Psoas muscle (tissue), 7 donors: ENCODE measurements at regions not wholly inside any gene's neighbourhood (a gene's known extent, or its start where the extent isn't known, plus 50 kb on each side); places are given as distances from the start of the nearest gene placed in this dataset.
"Not testable (repeated sequence)": the region's sequence is repeated elsewhere in the genome, so short reads cannot be mapped to it uniquely, and the experiment has no call there.

Source experiments
- ATAC-seq, 4 donors: fragments of 200-7000 bp; cut with Tn5 transposase; one replicate each; pipeline ENCODE4 v1.9.1; 2020; ENCODE audit warnings: moderate library complexity in 3 of 4, mild to moderate bottlenecking in 2 of 4
- DNase-seq, 2 donors: peaks; one replicate each; pipeline ENCODE4 v3.0.0-alpha.2; 2020
- H3K27ac ChIP-seq: fragments of 200-600 bp; one replicate; pipeline ENCODE4 v1.8.0; 2022
- H3K27me3 ChIP-seq, 3 donors: fragments of 200-600 bp in 1 of 3; one replicate each; pipeline versions ENCODE4 v1.6.1 to v1.8.0; 2013 to 2022; ENCODE audit warnings: low read length in 2 of 3, mild to moderate bottlenecking in 2 of 3, moderate library complexity in 1 of 3; ENCODE audit not compliant: insufficient read depth in 3 of 3
- H3K36me3 ChIP-seq, 2 donors: fragments of 200-600 bp in 1 of 2; one replicate each; pipeline versions ENCODE4 v1.6.1 to v1.8.0; 2013 to 2022; ENCODE audit warnings: low read depth in 1 of 2, mild to moderate bottlenecking in 1 of 2, moderate library complexity in 1 of 2; ENCODE audit not compliant: insufficient read depth in 1 of 2
- H3K4me1 ChIP-seq: fragments of 200-600 bp; one replicate; pipeline ENCODE4 v1.8.0; 2022
- H3K4me3 ChIP-seq: fragments of 200-600 bp; one replicate; pipeline ENCODE4 v1.8.0; 2022; ENCODE audit warnings: mild to moderate bottlenecking
- H3K9me3 ChIP-seq: fragments of 200-600 bp; one replicate; pipeline ENCODE4 v1.8.0; 2022
- CTCF ChIP-seq: fragments of 200-600 bp; IDR thresholded peaks from one replicate; pipeline ENCODE4 v1.8.0; 2022; ENCODE audit warnings: antibody characterized with exemption
- WGBS, 3 donors: extraction: QIAGEN DNeasy Blood & Tissue Kit; methylation state at CpG; one replicate each; pipeline versions ENCODE4 v1.1.6 to v1.1.7; 2013; 5-methylcytosine and 5-hydroxymethylcytosine counted together
- intact Hi-C, 2 donors: fragments of 100-400 bp; cut with DNase I; formaldehyde crosslinking; loops; one replicate each; pipeline versions ENCODE4 v1.11.0 to v1.14.2; 2022
- donor health status: healthy with polysubstance abuse.
- donor health status: DM: no; HTN: no; CAD: no; lungs with moderate emphysema.
- donor health status: Bipolar disorder and iron deficiency.
- donor health status: healthy.
- donor health status: DM: yes; HTN: yes; CAD: no.
- donor health status: DM: no; HTN: no; CAD: no.
- donor health status: DM: yes; HTN: yes; CAD: no.

DNA sequence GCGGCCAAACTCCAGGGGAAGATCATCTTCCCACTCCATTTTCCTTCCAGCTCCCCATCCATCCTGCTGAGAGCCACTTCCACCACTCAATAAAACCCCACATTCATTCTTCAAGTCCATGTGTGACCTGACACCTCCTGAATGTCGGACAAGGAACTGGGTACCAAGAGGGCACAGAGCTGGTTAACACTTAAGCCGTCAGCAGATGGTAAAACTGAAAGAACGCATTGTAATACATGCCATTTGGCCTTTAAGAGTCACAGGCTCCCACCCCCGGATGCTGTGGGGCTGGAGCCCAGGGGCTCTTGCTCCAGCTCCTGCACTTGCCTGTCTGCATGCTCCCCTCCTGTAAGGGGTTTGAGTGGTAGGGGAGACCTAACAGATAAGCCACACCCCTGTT is 753.9 kb downstream of the COL12A1 start:
- H3K27ac ChIP-seq: no peak overlapping the region
- H3K36me3 ChIP-seq: no peaks in the 10 kb centered on the region
- intact Hi-C loops: no loop called here
- no peaks in the 10 kb centered on the region for H3K4me1 ChIP-seq
- DNase-seq (no peak), ATAC-seq (no peak)
- no peak for TF ChIP-seq CTCF
- no peaks in the 10 kb centered on the region for H3K9me3 ChIP-seq
- H3K4me3 ChIP-seq: no peak overlapping the region
- 43 to 49% (median 49%) methylated on average over 5 of the region's 5 CpGs for WGBS, 3 donors
- no peaks in the 10 kb centered on the region for H3K27me3 ChIP-seq

DNA sequence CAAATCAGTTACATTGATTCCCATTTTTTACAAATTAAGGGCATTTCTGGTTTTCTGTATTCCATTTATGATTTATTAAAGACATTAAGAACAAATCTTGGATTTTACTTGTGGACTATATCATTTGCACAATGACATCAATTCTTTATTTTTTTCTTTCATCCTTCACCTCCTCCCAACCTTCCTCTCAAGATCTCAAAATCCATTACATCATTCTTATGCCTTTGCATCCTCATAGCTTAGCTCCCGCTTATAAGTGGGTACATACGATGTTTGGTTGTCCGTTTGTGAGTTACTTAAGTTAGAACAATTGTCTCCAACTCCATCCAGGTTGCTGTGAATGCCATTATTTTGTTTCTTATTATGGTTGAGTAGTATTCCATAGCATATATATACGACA is 752.8 kb downstream of the CD109 start:
- 92 to 95% (median 95%) methylated on average over 4 of the region's 4 CpGs for WGBS, 3 donors
- Histone ChIP-seq H3K36me3 (no peaks in the 10 kb centered on the region), H3K27me3 (no peaks in the 10 kb centered on the region), H3K27ac (no peak overlapping the region), H3K4me3 (no peak overlapping the region), H3K4me1 (no peaks in the 10 kb centered on the region), H3K9me3 (no peaks in the 10 kb centered on the region)
- intact Hi-C loops: no loop called here
- no peak for TF ChIP-seq CTCF
- no peak for ATAC-seq
- DNase-seq: no peak

DNA sequence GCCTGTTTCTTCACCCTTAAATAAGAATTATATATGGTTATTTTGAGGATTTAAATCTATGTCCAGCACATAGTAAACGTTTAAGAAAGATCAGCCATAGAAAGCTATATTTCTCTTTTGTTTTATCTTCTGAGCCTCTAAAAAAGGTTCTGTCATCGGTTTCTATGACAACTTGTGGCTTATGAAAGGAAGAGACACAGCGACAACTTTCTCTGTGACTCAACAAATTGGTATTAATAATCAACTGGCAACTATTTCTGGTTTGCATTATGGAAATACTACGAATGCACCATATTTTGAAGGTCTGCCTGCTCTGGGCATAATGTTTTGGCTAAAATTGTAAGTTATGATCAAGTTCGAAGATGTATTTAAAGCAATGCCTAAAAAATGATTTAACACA is 751.0 kb downstream of the CD109 start:
- H3K27ac ChIP-seq: no peak overlapping the region
- H3K36me3 ChIP-seq: no peaks in the 10 kb centered on the region
- DNase-seq (no peak), ATAC-seq (no peak)
- H3K27me3 ChIP-seq: no peaks in the 10 kb centered on the region
- no peaks in the 10 kb centered on the region for H3K4me1 ChIP-seq
- WGBS, 3 donors: 62 to 67% (median 62%) methylated on average over 5 of the region's 5 CpGs
- H3K4me3 ChIP-seq: no peak overlapping the region
- H3K9me3 ChIP-seq: no peaks in the 10 kb centered on the region
- TF ChIP-seq CTCF: no peak
- intact Hi-C loops: no loop called here

GRCh38 chr6:74439123-74439811 is 743.3 kb downstream of the CD109 start:
- intact Hi-C loops: no loop called here
- H3K27me3 ChIP-seq: no peaks in the 10 kb centered on the region
- H3K4me3 ChIP-seq: no peak overlapping the region
- ATAC-seq (no peak), DNase-seq (no peak)
- no peaks in the 10 kb centered on the region for H3K4me1 ChIP-seq
- WGBS, 3 donors: 43 to 59% (median 50%) methylated on average over 1 of the region's 1 CpG
- no peaks in the 10 kb centered on the region for H3K36me3 ChIP-seq
- TF ChIP-seq CTCF: no peak
- H3K27ac ChIP-seq: no peak overlapping the region
- H3K9me3 ChIP-seq: no peaks in the 10 kb centered on the region

GRCh38 chr6:74438395-74438794 is 742.4 kb downstream of the CD109 start:
- H3K4me3 ChIP-seq, H3K9me3 ChIP-seq, H3K27ac ChIP-seq, DNase-seq, H3K27me3 ChIP-seq, H3K4me1 ChIP-seq, H3K36me3 ChIP-seq, ATAC-seq, intact Hi-C loops: not testable (repeated sequence)
- WGBS, 3 donors: 60 to 77% (median 75%) methylated on average over 1 of the region's 1 CpG
